Hepatic stellate cell (primary cell): ENCODE measurements at regions not wholly inside any gene's neighbourhood (a gene's known extent, or its start where the extent isn't known, plus 50 kb on each side); places are given as distances from the start of the nearest gene placed in this dataset.

ENCODE experiments used
- DNase-seq: peaks from one replicate; pipeline ENCODE4 v3.0.0; 2011; ENCODE audit warnings: low spot score

DNA sequence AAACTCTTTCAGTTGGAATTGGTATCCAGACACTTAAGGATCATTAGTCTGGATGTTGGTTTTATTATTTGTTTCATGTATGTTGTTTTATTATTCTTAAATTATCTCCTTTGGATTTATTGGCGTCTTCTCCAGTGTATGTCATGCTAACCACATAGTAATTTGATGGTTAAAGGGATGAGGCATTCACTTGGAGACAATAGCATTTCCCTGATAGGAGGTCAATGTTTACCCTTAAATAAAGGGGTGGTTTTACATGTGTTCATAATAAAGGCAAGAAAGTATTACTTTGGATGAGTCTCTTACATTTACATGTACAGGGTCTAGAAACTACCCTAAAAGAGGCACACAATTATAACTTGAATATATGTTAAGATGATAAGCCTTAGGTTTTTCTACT lies 51.2 kb upstream of the RNF144B start:
- DNase-seq, result no peak

DNA sequence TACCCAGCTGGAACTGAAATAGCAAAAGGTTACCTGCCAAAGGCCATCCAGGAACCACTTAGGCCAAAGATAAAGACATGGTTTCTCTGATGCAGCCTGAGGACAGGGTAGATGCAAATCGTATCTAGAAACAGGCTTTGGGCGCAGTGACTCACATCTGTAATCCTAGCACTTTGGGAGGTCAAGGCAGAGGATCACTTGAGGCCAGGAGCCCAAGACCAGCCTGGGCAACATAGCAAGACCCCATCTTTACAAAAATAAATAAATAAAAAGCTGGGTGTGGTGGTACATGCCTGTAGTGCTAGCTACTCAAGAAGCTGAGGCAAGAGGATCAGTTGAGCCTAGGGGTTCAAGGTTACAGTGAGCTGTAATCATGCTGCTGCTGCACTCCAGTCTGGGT lies 52.9 kb upstream of the RNF144B start:
- DNase-seq, result no peak

DNA sequence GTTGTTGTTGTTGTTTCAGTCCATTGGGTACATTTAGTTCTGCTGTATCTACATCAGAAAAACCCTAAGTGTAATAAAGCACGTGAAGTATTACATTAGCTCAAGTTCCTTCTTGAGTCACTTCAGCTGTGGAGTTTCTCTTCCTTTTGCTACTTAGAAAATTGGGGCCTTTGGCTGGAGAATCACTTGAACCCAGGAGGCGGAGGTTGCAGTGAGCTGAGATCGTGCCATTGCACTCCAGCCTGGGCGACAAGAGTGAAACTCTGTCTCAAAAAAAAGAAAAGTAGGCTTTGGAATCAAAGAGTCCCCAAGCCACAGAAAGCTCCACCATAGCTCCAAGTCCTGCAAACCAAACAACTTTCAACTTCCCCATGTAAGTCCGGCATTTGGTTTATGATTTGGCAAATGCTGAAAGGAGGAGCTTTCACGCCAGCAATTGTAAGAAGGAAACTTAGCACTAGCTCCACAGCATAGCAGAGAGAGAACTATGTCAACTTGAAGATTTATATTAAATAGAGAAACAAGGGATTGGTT lies 56.5 kb upstream of the RNF144B start:
- DNase-seq, result no peak

DNA sequence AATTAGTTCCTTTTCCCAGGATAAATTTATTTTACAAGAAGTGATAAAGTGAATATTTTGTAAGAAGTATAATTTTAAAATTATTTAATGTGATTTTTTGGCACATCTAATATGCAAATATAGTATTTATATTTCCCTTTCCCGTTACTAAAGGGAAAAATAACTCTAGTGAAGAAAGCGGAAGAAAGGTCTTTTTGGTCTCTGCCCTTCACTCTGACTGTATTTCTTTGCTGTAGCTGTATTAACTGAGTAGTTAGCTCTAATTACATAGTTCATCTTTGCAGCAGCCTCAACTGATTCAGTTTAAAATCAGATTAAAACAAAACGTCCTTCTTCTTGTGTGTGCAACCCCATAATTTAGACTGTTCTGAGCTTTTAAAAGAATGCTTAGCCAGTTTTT lies 57.4 kb upstream of the RNF144B start:
- no peak for DNase-seq

DNA sequence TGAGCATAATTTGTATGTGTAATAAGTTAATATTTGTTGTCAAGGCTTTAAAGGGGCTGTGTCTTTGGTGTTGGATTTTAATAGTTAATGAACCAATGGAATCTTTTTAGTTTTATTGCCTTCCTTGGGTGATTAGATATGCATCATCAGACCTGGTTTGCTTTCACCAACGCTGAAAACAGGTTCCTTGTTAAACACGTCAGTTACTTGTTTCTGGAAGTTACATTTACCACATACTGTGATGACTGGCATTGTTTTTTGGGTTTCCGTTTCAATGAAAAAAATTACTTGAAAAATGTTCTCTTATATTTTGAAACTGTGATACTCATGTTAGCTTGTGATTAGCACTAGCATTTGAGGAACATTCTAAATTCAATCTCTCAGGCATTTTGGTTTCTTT lies 58.6 kb upstream of the RNF144B start:
- no peak for DNase-seq

DNA sequence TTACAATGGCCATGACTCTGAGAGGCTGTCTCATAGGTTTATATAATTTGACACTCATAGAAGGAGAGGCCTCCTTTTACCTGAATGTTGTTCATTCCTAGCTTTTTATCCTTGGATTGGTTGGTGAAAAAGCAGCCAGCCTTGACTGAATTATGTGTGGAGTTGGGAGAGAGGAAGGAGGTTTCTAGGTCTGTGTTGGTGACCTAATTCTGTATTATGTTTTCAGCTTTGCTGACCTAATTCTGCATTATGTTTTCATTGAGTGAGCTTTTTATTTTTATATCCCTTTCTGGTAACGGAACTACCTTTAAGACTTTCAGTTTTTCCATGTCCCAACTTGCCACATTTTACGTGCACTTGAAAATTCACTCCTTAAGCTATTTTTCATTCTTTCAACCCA lies 59.1 kb upstream of the RNF144B start:
- no peak for DNase-seq

DNA sequence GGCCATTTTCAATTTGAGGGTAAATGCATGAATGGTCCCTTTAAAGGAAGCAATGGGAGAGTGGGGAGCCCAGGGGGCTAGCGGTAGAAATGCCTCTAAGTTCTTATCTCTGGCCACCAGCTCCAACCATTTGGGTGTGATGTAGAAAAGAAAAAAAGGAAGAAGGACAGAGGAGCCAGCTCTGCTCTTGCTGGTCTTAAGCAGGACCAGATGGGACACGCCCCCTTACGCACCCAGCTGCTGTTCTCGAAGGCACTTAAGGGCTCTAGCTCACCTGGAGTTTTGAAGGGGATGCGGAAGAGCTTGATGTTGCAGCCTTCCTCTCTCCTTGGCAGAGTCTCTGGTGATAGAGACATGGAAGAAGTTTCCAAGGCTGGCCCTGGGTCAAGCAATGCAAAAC lies 59.5 kb upstream of the RNF144B start:
- no peak for DNase-seq

DNA sequence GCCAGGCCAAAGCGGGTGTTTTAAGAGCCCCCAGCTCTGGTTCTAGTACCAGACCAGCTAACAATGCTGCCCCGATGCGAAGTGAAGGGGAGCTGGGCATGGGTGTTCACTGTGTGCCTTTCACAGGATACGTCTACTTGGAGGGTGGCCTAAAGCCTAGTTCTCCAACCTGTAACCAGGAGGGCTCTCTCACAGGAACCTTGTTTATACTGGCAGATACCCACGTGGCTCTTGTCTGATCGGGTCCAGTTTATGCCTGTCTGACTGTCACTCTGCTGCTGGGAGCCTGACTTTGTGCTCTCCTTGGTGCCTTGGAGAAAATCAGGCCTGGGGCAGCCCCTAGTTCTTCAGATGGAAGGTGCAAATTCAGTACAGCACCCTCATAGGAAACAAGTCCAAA lies 60.2 kb upstream of the RNF144B start:
- no peak for DNase-seq

DNA sequence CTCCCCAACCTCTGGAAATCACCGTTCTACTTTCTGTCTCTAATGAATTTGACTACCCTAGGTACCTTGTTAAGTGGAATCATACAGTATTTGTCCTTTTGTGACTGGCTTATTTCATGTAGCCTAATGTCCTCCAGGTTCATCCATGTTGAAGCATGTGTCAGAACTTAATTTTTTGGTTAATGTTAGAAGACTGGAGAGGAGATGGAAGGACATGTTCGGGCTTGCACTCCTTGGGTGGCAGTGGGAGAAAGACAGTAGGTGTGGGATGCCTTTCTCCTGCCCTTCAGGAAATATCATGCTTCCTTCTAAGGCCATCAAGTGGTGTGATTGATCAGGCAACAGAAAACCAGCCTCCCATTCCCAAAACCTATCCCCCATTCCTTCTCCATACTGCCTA lies 61.1 kb upstream of the RNF144B start:
- no peak for DNase-seq

DNA sequence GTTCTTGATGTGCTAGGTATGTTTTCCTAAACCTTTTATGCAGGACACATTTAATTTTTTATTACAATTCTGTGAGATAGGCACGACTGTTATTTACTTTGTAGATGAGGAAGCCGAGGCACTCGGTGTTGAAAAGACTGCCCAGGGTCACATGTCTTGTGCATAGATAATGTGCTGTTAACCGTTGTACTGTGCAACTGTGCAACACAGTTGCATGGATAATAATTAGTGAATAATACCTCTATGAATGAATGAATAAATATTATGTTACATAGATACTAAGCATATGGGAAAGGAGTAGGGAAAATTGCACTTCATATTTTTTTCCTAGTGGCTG lies 60.3 kb upstream of the DEK start:
- no peak for DNase-seq

DNA sequence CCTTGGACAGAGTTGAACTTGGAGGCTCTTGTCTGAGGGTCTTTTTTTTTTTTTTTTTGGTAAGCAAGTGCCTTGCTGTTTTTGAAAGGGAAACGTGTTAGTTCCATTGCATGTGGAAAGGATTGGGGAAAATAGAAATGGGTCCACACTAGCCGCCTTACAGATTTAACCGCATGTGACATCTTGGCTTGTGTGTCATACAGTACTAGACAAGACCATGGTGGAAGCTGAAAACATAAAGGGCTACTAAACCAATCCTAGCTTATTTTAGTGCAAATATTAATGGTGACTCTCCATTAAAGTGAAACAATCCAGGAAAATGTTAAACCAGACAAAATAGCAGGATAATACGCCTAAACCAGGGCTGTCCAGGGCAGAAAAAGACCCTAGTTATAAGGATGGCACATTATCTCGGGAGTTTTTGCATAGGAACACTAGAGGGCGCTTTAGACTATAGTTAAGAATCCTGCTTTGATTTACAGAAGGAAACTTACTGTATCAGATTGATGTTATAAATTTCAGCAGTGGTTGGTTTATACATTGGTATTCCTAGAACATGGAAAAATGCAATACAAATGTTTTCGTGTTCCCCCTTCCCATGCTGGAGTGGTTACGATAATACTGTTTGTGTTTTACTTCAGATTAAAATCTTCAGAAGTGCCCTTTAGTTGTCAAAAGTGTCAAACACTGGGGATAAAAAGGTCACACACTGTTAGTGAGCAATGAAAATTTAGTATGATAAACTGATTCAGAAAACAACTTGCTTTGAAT lies 59.8 kb upstream of the DEK start:
- DNase-seq, result peak; percentile 53

DNA sequence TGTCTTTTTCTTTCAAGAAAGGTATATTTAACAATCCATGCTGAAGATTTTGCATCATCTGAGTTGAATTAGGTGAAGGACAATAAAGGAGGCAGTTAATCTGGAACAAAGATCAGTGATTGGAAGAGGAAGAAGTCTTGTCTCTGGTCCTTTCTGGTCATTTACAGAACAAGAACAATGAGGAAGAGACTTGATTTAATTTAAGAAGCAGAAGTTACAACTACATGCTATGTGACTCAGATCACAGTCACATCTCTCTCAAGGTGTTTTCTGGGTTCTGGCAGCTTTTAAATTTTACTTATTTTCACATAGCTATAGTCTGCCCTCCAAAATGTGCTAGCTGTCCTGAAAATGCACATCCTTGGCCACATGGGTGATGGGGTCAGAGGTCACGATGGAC lies 53.5 kb upstream of the DEK start:
- no peak for DNase-seq

DNA sequence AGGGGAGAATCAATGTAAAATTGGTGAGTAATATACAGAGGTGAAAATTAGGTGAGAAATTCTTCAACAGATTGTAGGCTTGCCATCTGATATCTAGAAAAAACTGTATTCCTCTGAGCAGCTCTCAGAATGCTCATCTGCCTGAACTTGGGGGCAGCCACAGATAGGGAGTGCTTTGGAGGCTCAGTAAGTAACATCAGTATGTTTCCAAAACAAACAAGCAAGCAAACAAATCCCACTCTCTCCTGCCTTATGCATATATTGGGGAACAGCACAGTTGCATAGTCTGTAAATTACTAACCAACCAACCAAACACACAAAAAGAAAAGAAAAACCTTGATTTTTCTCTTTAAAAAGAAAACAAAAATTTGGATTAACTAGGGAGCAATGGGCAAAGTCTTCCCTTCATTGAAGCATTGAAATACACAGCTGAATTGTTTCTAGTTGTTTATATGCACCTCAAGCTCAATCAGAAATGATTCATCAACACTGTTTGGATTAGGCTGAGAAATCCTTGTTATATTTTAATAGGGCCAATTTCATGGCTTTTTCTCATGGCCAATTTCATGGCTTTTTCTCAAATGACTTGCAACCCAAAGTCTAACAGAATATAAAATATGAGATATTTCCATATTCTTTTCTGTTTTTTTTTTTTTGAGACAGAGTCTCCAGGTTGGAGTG lies 50.1 kb upstream of the DEK start:
- DNase-seq, result no peak
